Cardiac muscle cell (in vitro differentiated cells and primary cell): ENCODE measurements at regions not wholly inside any gene's neighbourhood (a gene's known extent, or its start where the extent isn't known, plus 50 kb on each side); places are given as distances from the start of the nearest gene placed in this dataset.

Experiments
- DNase-seq, 2 donors: peaks; one replicate each; pipeline versions ENCODE4 v3.0.0 to v3.0.0-alpha.2; 2010 to 2017; ENCODE audit warnings: low read depth in 1 of 2, low spot score in 1 of 2
- H3K27ac ChIP-seq: fragments of 200-600 bp; sonication (generic); 2 replicates; pipeline ENCODE4 v1.5.1; 2016
- H3K27me3 ChIP-seq: fragments of 200-600 bp; sonication (generic); 2 replicates; pipeline ENCODE4 v1.6.0; 2016; ENCODE audit warnings: control low read depth
- H3K36me3 ChIP-seq: fragments of 200-600 bp; sonication (generic); 2 replicates; pipeline ENCODE4 v1.5.1; 2016; ENCODE audit warnings: control low read depth
- H3K4me1 ChIP-seq: fragments of 200-600 bp; sonication (generic); 2 replicates; pipeline ENCODE4 v1.8.1; 2017; ENCODE audit warnings: low read depth, mild to moderate bottlenecking, mixed run types
- H3K4me3 ChIP-seq: fragments of 200-600 bp; sonication (generic); 2 replicates; pipeline ENCODE4 v1.5.1; 2016; ENCODE audit warnings: mild to moderate bottlenecking
- H3K9me3 ChIP-seq: fragments of 200-600 bp; sonication (generic); 2 replicates; pipeline ENCODE4 v1.5.1; 2017; ENCODE audit warnings: low read depth, mild to moderate bottlenecking, control low read depth
- TF ChIP-seq, protein P1 (sequence below): IDR thresholded peaks from 2 replicates; pipeline ENCODE4 v1.5.1; 2012; ENCODE audit warnings: low read depth, mild to moderate bottlenecking, low read length

- H3K4me3 ChIP-seq = no peak overlapping the region
- TF ChIP-seq, protein P1, sequence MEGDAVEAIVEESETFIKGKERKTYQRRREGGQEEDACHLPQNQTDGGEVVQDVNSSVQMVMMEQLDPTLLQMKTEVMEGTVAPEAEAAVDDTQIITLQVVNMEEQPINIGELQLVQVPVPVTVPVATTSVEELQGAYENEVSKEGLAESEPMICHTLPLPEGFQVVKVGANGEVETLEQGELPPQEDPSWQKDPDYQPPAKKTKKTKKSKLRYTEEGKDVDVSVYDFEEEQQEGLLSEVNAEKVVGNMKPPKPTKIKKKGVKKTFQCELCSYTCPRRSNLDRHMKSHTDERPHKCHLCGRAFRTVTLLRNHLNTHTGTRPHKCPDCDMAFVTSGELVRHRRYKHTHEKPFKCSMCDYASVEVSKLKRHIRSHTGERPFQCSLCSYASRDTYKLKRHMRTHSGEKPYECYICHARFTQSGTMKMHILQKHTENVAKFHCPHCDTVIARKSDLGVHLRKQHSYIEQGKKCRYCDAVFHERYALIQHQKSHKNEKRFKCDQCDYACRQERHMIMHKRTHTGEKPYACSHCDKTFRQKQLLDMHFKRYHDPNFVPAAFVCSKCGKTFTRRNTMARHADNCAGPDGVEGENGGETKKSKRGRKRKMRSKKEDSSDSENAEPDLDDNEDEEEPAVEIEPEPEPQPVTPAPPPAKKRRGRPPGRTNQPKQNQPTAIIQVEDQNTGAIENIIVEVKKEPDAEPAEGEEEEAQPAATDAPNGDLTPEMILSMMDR = no peak
- H3K27ac ChIP-seq = no peak overlapping the region
- H3K36me3 ChIP-seq = no peaks in the 10 kb centered on the region
- H3K9me3 ChIP-seq = no peaks in the 10 kb centered on the region
- H3K27me3 ChIP-seq = no peaks in the 10 kb centered on the region
- H3K4me1 ChIP-seq = peaks cover 12% of the 10 kb centered on the region
- peak in 1 of 2 donors; percentile 30 for DNase-seq
These were observed 169.8 kb upstream of the B3GALT2 start for GRCh38 chr1:193356249-193356648.

GRCh38 chr1:193355626-193356025, 169.2 kb upstream of the B3GALT2 start:
- no peaks in the 10 kb centered on the region for H3K9me3 ChIP-seq
- no peaks in the 10 kb centered on the region for H3K36me3 ChIP-seq
- H3K27me3 ChIP-seq = no peaks in the 10 kb centered on the region
- H3K4me3 ChIP-seq = no peak overlapping the region
- no peak overlapping the region for H3K27ac ChIP-seq
- no peak for DNase-seq
- peaks cover 12% of the 10 kb centered on the region for H3K4me1 ChIP-seq
- TF ChIP-seq, protein P1 = no peak

DNA sequence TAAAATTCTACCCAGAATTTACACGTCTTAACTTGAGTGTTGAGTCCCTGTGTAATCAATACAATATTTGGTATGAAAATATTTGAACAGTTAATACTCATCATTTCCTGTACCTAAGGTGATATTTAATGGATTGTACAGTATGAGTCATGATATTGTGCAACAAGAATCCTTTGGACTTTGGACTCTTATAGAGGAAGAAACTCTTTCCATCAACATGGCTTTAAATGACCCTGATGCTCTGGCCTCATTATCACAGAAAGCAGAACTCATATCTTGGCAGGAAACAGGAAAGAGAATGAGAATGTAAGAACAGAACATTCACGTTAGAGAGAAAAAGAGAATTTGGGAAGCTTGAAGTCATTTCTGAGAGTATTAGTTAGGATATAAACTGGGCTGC, 168.8 kb upstream of the B3GALT2 start:
- H3K4me3 ChIP-seq = no peak overlapping the region
- no peaks in the 10 kb centered on the region for H3K36me3 ChIP-seq
- no peak overlapping the region for H3K27ac ChIP-seq
- H3K27me3 ChIP-seq = no peaks in the 10 kb centered on the region
- peak in 1 of 2 donors; percentile 21 for DNase-seq
- no peaks in the 10 kb centered on the region for H3K9me3 ChIP-seq
- TF ChIP-seq, protein P1 = no peak
- H3K4me1 ChIP-seq = peaks cover 12% of the 10 kb centered on the region

GRCh38 chr1:193348769-193349535, 162.5 kb upstream of the B3GALT2 start:
- Histone ChIP-seq H3K27ac (no peak overlapping the region), H3K4me1 (peaks cover 10% of the 10 kb centered on the region), H3K36me3 (no peaks in the 10 kb centered on the region), H3K9me3 (no peaks in the 10 kb centered on the region), H3K4me3 (no peak overlapping the region), H3K27me3 (no peaks in the 10 kb centered on the region)
- TF ChIP-seq, protein P1 = no peak
- DNase-seq = no peak

GRCh38 chr1:193348091-193348768, 161.8 kb upstream of the B3GALT2 start:
- TF ChIP-seq, protein P1 = no peak
- Histone ChIP-seq H3K36me3 (no peaks in the 10 kb centered on the region), H3K4me3 (no peak overlapping the region), H3K27ac (no peak overlapping the region), H3K9me3 (no peaks in the 10 kb centered on the region), H3K4me1 (peaks cover 10% of the 10 kb centered on the region), H3K27me3 (no peaks in the 10 kb centered on the region)
- peak in 1 of 2 donors; percentile 44 for DNase-seq
